ENCODE measurements at regions not wholly inside any gene's neighbourhood (a gene's known extent, or its start where the extent isn't known, plus 50 kb on each side); places are given as distances from the start of the nearest gene placed in this dataset.

- POLR2A ChIA-PET: no interaction called here
- Histone ChIP-seq H3K79me2 (ENCODE audit: insufficient read depth, low read depth, low read length) (no peaks in the 10 kb centered on the region), H3K4me3 (ENCODE audit: low read depth, low read length, poor library complexity, severe bottlenecking) (no peak overlapping the region), H3K36me3 (ENCODE audit: insufficient read depth, low read length) (no peaks in the 10 kb centered on the region), H3K9me2 (ENCODE audit: insufficient read depth, low read length) (no peaks in the 10 kb centered on the region), H3K9me3 (ENCODE audit: low read length) (no peaks in the 10 kb centered on the region), H3K4me2 (ENCODE audit: low read length) (no peak overlapping the region), H3K27ac (ENCODE audit: low read depth, low read length, poor library complexity, severe bottlenecking) (no peak overlapping the region), H2AFZ (ENCODE audit: low read length) (no peak overlapping the region), H3K4me1 (ENCODE audit: insufficient read depth, low read length, poor library complexity, severe bottlenecking) (no peaks in the 10 kb centered on the region), H4K20me1 (ENCODE audit: insufficient read depth, low read length) (no peaks in the 10 kb centered on the region)
- intact Hi-C loops (cut with micrococcal nuclease; ENCODE audit: unreplicated experiment): no loop called here
- BruUV-seq (replicated peaks): no TSS peak
- DNase-seq (ENCODE audit: low spot score): no peak
- CTCF ChIA-PET (ENCODE audit: unreplicated experiment): no interaction called here
- TF ChIP-seq EZH2phosphoT487 (IDR thresholded peaks at IDR 0.05; ENCODE audit: borderline replicate concordance, low read depth, low read length) (no peak), CTCF (conservative IDR thresholded peaks at IDR 0.05; ENCODE audit: low read length) (no peak)
These were observed 55.3 kb downstream of the RPL10L start for GRCh38 chr14:46596236-46596635.

- Histone ChIP-seq H3K9me3 (ENCODE audit: low read length) (no peaks in the 10 kb centered on the region), H2AFZ (ENCODE audit: low read length) (no peak overlapping the region), H4K20me1 (ENCODE audit: insufficient read depth, low read length) (no peaks in the 10 kb centered on the region), H3K9me2 (ENCODE audit: insufficient read depth, low read length) (no peaks in the 10 kb centered on the region), H3K4me2 (ENCODE audit: low read length) (no peak overlapping the region), H3K36me3 (ENCODE audit: insufficient read depth, low read length) (no peaks in the 10 kb centered on the region), H3K27ac (ENCODE audit: low read depth, low read length, poor library complexity, severe bottlenecking) (no peak overlapping the region), H3K4me1 (ENCODE audit: insufficient read depth, low read length, poor library complexity, severe bottlenecking) (no peaks in the 10 kb centered on the region), H3K4me3 (ENCODE audit: low read depth, low read length, poor library complexity, severe bottlenecking) (no peak overlapping the region), H3K79me2 (ENCODE audit: insufficient read depth, low read depth, low read length) (no peaks in the 10 kb centered on the region)
- CTCF ChIA-PET (ENCODE audit: unreplicated experiment): no interaction called here
- POLR2A ChIA-PET: no interaction called here
- TF ChIP-seq CTCF (conservative IDR thresholded peaks at IDR 0.05; ENCODE audit: low read length) (no peak), EZH2phosphoT487 (IDR thresholded peaks at IDR 0.05; ENCODE audit: borderline replicate concordance, low read depth, low read length) (no peak)
- BruUV-seq (replicated peaks): no TSS peak
- no peak for DNase-seq (ENCODE audit: low spot score)
- intact Hi-C loops (cut with micrococcal nuclease; ENCODE audit: unreplicated experiment): no loop called here
These were observed 68.8 kb downstream of the RPL10L start for GRCh38 chr14:46582826-46583225.

- H4K20me1 ChIP-seq (ENCODE audit: insufficient read depth, low read length): no peaks in the 10 kb centered on the region
- ChIA-PET CTCF (ENCODE audit: unreplicated experiment) (no interaction called here), POLR2A (interaction anchor here (0.5 kb wide), 1 partner anchor 447 kb away, joined by 3 read pairs; no protein-coding TSS in a partner anchor)
- no peaks in the 10 kb centered on the region for H3K4me1 ChIP-seq (ENCODE audit: insufficient read depth, low read length, poor library complexity, severe bottlenecking)
- no peak overlapping the region for H2AFZ ChIP-seq (ENCODE audit: low read length)
- BruUV-seq (replicated peaks): no TSS peak
- no peaks in the 10 kb centered on the region for H3K36me3 ChIP-seq (ENCODE audit: insufficient read depth, low read length)
- H3K27ac ChIP-seq (ENCODE audit: low read depth, low read length, poor library complexity, severe bottlenecking): no peak overlapping the region
- intact Hi-C loops (cut with micrococcal nuclease; ENCODE audit: unreplicated experiment): no loop called here
- TF ChIP-seq EZH2phosphoT487 (IDR thresholded peaks at IDR 0.05; ENCODE audit: borderline replicate concordance, low read depth, low read length) (no peak), CTCF (conservative IDR thresholded peaks at IDR 0.05; ENCODE audit: low read length) (peak; percentile 84)
- no peak overlapping the region for H3K4me3 ChIP-seq (ENCODE audit: low read depth, low read length, poor library complexity, severe bottlenecking)
- H3K79me2 ChIP-seq (ENCODE audit: insufficient read depth, low read depth, low read length): no peaks in the 10 kb centered on the region
- H3K4me2 ChIP-seq (ENCODE audit: low read length): no peak overlapping the region
- no peaks in the 10 kb centered on the region for H3K9me3 ChIP-seq (ENCODE audit: low read length)
- H3K9me2 ChIP-seq (ENCODE audit: insufficient read depth, low read length): no peaks in the 10 kb centered on the region
- DNase-seq (ENCODE audit: low spot score): peak; percentile 41
These were observed 70.4 kb downstream of the RPL10L start for GRCh38 chr14:46581036-46581671.
